HG02763 (cell line): ENCODE measurements at regions not wholly inside any gene's neighbourhood (a gene's known extent, or its start where the extent isn't known, plus 50 kb on each side); places are given as distances from the start of the nearest gene placed in this dataset.
"Not testable (repeated sequence)": the region's sequence is repeated elsewhere in the genome, so short reads cannot be mapped to it uniquely, and the experiment has no call there.

ENCODE experiments used
- ATAC-seq: cut with Tn5 transposase; IDR thresholded peaks from one replicate; pipeline ENCODE4 v1.9.1; 2021; ENCODE audit warnings: mild to moderate bottlenecking, moderate library complexity; ENCODE audit not compliant: unreplicated experiment

- no peak for ATAC-seq
Observed at GRCh38 chr3:88775026-88775690, 332.3 kb upstream of the EPHA3 start.

- no peak for ATAC-seq
Observed at GRCh38 chr3:88779482-88779881, 327.9 kb upstream of the EPHA3 start.

GRCh38 chr3:88784925-88785324, 322.5 kb upstream of the EPHA3 start:
- no peak for ATAC-seq

GRCh38 chr3:88785841-88786240, 321.6 kb upstream of the EPHA3 start:
- no peak for ATAC-seq

GRCh38 chr3:88795503-88795902, 311.9 kb upstream of the EPHA3 start:
- no peak for ATAC-seq

- no peak for ATAC-seq
Observed at GRCh38 chr3:88807491-88808105, 299.8 kb upstream of the EPHA3 start.

- no peak for ATAC-seq
Observed at GRCh38 chr3:88809993-88810392, 297.4 kb upstream of the EPHA3 start.

- ATAC-seq, result no peak
Observed at GRCh38 chr3:88810455-88810854, 297.0 kb upstream of the EPHA3 start.

GRCh38 chr3:88811096-88811495, 296.3 kb upstream of the EPHA3 start:
- no peak for ATAC-seq

- ATAC-seq, result no peak
Observed at GRCh38 chr3:88812576-88812975, 294.8 kb upstream of the EPHA3 start.

- ATAC-seq, result no peak
Observed at GRCh38 chr3:88816445-88816844, 291.0 kb upstream of the EPHA3 start.

GRCh38 chr3:88824666-88825564, 282.5 kb upstream of the EPHA3 start:
- ATAC-seq, result no peak

GRCh38 chr3:88828466-88828865, 279.0 kb upstream of the EPHA3 start:
- no peak for ATAC-seq

- no peak for ATAC-seq
Observed at GRCh38 chr3:88852606-88853005, 254.8 kb upstream of the EPHA3 start.

- no peak for ATAC-seq
Observed at GRCh38 chr3:88863196-88863595, 244.2 kb upstream of the EPHA3 start.

GRCh38 chr3:88876724-88877123, 230.7 kb upstream of the EPHA3 start:
- ATAC-seq, result no peak

- ATAC-seq, result no peak
Observed at GRCh38 chr3:88879905-88880304, 227.5 kb upstream of the EPHA3 start.

GRCh38 chr3:88882121-88882520, 225.3 kb upstream of the EPHA3 start:
- peak; percentile 99 for ATAC-seq

GRCh38 chr3:88886624-88887023, 220.8 kb upstream of the EPHA3 start:
- ATAC-seq, result not testable (repeated sequence)

GRCh38 chr3:88896026-88896425, 211.4 kb upstream of the EPHA3 start:
- ATAC-seq, result no peak

GRCh38 chr3:88912294-88912877, 195.0 kb upstream of the EPHA3 start:
- ATAC-seq, result no peak
